Astrocyte of the cerebellum (primary cell): ENCODE measurements at regions not wholly inside any gene's neighbourhood (a gene's known extent, or its start where the extent isn't known, plus 50 kb on each side); places are given as distances from the start of the nearest gene placed in this dataset.

Source experiments
- DNase-seq: peaks from one replicate; pipeline ENCODE4 v3.0.0-alpha.2; 2011; ENCODE audit warnings: low read depth
- H3K4me3 ChIP-seq: 2 replicates; pipeline ENCODE4 v1.5.1; 2011; ENCODE audit warnings: mild to moderate bottlenecking, low read depth, low read length, moderate library complexity
- in situ Hi-C: cut with HindIII; loops from 2 replicates; pipeline ENCODE4 v1.10.0; 2017; ENCODE audit warnings: low sequenced_read_pairs
- TF ChIP-seq, protein P1 (sequence below): IDR thresholded peaks from 2 replicates; pipeline ENCODE4 v1.5.1; 2012; ENCODE audit warnings: low read length, low read depth, moderate library complexity, mild to moderate bottlenecking; ENCODE audit errors: missing control alignments

- no peak overlapping the region for H3K4me3 ChIP-seq
- in situ Hi-C loops = loop anchor here (10.0 kb wide), 1 partner anchor 58 kb away; no protein-coding TSS in a partner anchor
- no peak for DNase-seq
- TF ChIP-seq, protein P1, sequence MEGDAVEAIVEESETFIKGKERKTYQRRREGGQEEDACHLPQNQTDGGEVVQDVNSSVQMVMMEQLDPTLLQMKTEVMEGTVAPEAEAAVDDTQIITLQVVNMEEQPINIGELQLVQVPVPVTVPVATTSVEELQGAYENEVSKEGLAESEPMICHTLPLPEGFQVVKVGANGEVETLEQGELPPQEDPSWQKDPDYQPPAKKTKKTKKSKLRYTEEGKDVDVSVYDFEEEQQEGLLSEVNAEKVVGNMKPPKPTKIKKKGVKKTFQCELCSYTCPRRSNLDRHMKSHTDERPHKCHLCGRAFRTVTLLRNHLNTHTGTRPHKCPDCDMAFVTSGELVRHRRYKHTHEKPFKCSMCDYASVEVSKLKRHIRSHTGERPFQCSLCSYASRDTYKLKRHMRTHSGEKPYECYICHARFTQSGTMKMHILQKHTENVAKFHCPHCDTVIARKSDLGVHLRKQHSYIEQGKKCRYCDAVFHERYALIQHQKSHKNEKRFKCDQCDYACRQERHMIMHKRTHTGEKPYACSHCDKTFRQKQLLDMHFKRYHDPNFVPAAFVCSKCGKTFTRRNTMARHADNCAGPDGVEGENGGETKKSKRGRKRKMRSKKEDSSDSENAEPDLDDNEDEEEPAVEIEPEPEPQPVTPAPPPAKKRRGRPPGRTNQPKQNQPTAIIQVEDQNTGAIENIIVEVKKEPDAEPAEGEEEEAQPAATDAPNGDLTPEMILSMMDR = no peak
Observed at GRCh38 chr1:185497177-185497576, 180.1 kb upstream of the IVNS1ABP start.

DNA sequence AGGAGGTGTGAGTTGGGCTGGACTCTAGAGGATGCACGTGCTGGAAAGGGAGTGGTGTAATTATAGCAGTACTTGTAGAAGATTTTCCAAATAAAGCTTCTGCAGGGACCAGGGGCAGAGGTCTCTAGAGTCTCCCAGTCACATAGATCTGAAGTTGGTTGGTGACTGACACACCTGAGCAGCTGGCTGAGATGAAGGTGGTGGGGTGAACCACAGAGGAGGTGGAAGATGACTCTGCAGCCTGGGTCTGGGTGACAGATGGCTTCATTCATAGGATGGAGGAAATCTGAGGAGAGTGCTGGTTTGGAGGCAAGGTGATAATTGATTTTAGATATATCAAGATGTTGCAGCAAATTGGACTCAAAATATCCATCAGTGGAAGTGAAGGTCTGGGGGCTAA, 178.9 kb upstream of the IVNS1ABP start:
- no peak for DNase-seq
- in situ Hi-C loops = loop anchor here (10.0 kb wide), 1 partner anchor 59 kb away; no protein-coding TSS in a partner anchor
- H3K4me3 ChIP-seq = no peak overlapping the region
- TF ChIP-seq, protein P1 = no peak

- TF ChIP-seq, protein P1 = no peak
- DNase-seq = no peak
- in situ Hi-C loops = loop anchor here (10.0 kb wide), 1 partner anchor 60 kb away; no protein-coding TSS in a partner anchor
- H3K4me3 ChIP-seq = no peak overlapping the region
Observed at GRCh38 chr1:185495007-185495406, 178.0 kb upstream of the IVNS1ABP start.

- no peak for DNase-seq
- TF ChIP-seq, protein P1 = no peak
- H3K4me3 ChIP-seq = no peak overlapping the region
- in situ Hi-C loops = loop anchor here (10.0 kb wide), 1 partner anchor 63 kb away; no protein-coding TSS in a partner anchor
Observed at GRCh38 chr1:185492089-185492825, 175.2 kb upstream of the IVNS1ABP start.

- in situ Hi-C loops = loop anchor here (10.0 kb wide), 1 partner anchor 63 kb away; no protein-coding TSS in a partner anchor
- DNase-seq = no peak
- H3K4me3 ChIP-seq = no peak overlapping the region
- TF ChIP-seq, protein P1 = no peak
Observed at GRCh38 chr1:185491604-185492003, 174.6 kb upstream of the IVNS1ABP start.

DNA sequence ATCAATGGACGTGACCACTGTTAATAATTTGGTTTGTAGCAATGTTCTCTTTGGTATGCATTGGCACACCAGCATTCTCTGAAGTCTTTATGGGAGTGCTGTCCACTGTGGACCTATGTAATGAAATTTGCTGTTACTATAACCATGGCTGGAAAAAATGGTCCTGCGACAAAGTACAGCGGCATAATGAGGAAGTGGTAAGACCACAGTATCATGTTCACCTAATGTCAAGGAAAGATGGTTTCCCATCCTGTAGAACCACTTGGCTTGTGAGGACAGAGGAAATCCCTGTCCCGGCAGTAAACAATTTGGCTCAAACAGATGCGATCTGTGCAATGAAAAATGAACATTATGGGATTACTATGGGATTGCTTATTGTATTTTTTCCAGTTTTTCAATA, 173.9 kb upstream of the IVNS1ABP start:
- in situ Hi-C loops = loop anchor here (10.0 kb wide), 1 partner anchor 64 kb away; no protein-coding TSS in a partner anchor
- TF ChIP-seq, protein P1 = no peak

More for the DNA sequence above, 173.9 kb upstream of the IVNS1ABP start:
- no peak overlapping the region for H3K4me3 ChIP-seq
- DNase-seq = no peak
